Sigmoid colon (tissue), 4 donors: ENCODE measurements at regions not wholly inside any gene's neighbourhood (a gene's known extent, or its start where the extent isn't known, plus 50 kb on each side); places are given as distances from the start of the nearest gene placed in this dataset.
"Not testable (repeated sequence)": the region's sequence is repeated elsewhere in the genome, so short reads cannot be mapped to it uniquely, and the experiment has no call there.

ENCODE experiments used
- EP300 ChIP-seq, 4 donors: sonication (generic); formaldehyde crosslinking; IDR thresholded peaks; one replicate each; pipeline ENCODE4 v1.6.1; 2017; ENCODE audit warnings: antibody characterized with exemption in 4 of 4
- POLR2A ChIP-seq, 2 donors: fragments of 450-650 bp; IDR thresholded peaks; one replicate each; pipeline ENCODE4 v1.6.1; 2016; ENCODE audit warnings: antibody characterized with exemption in 2 of 2, mild to moderate bottlenecking in 2 of 2, moderate library complexity in 2 of 2
- TF ChIP-seq, protein P1 (sequence below), 4 experiments: fragments of 450-650 bp in 3 of 4; fragments of 200-600 bp in 1 of 4; IDR thresholded peaks; one replicate each; pipeline ENCODE4 v1.5.1; 2016 to 2019; ENCODE audit warnings: antibody characterized with exemption in 4 of 4, mild to moderate bottlenecking in 3 of 4, moderate library complexity in 2 of 4

GRCh38 chr9:97148428-97148827, 109.5 kb upstream of the CTSV start:
- TF ChIP-seq, protein P1, sequence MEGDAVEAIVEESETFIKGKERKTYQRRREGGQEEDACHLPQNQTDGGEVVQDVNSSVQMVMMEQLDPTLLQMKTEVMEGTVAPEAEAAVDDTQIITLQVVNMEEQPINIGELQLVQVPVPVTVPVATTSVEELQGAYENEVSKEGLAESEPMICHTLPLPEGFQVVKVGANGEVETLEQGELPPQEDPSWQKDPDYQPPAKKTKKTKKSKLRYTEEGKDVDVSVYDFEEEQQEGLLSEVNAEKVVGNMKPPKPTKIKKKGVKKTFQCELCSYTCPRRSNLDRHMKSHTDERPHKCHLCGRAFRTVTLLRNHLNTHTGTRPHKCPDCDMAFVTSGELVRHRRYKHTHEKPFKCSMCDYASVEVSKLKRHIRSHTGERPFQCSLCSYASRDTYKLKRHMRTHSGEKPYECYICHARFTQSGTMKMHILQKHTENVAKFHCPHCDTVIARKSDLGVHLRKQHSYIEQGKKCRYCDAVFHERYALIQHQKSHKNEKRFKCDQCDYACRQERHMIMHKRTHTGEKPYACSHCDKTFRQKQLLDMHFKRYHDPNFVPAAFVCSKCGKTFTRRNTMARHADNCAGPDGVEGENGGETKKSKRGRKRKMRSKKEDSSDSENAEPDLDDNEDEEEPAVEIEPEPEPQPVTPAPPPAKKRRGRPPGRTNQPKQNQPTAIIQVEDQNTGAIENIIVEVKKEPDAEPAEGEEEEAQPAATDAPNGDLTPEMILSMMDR (IDR thresholded peaks at IDR 0.05): not testable (repeated sequence)
- TF ChIP-seq POLR2A, EP300 (IDR thresholded peaks at IDR 0.05): not testable (repeated sequence)
